ENCODE measurements at regions not wholly inside any gene's neighbourhood (a gene's known extent, or its start where the extent isn't known, plus 50 kb on each side); places are given as distances from the start of the nearest gene placed in this dataset.

DNA sequence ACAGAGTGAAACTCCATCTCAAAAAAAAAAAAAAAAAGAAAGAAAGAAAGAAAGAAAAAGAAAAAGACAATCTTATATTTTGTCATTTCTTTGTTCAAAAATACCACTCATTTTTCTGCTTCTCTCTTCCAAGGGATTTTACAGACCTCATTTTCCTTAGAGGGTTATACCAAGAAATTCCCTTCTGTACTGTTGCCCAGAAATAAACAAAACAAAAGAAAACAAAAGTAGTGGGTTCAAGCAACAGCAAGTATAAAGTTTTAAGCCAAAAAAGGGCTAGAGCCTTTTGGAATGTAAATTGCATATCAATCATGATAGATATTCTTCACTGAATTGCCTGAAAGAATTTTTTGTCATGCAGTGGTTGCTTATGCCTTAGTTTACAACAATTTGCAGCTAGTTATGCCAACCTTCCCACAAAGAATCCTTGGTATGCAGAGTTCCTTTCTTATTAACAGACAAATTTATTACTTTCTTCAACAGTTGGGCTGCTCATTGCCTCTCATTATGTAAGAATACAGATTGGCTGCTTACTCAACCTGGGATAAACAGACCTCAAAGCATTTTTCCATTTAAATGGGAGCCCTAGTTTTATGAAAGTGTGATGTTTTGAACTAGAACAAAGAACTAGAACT lies 129.1 kb upstream of the PPFIA2 start:
- no peak overlapping the region for H3K4me3 ChIP-seq (ENCODE audit: insufficient read depth, low read length)
- no peaks in the 10 kb centered on the region for H3K36me3 ChIP-seq (ENCODE audit: insufficient read depth, low read length)
- H2AFZ ChIP-seq (ENCODE audit: low read length): no peak overlapping the region
- H3K9me3 ChIP-seq (ENCODE audit: low read depth, low read length): no peaks in the 10 kb centered on the region
- no peak for DNase-seq (ENCODE audit: insufficient read length, low spot score, missing footprints)
- no peak overlapping the region for H3K4me2 ChIP-seq (ENCODE audit: insufficient read depth, low read length)
- H3K27ac ChIP-seq (ENCODE audit: low read depth, low read length): no peak overlapping the region
- no peaks in the 10 kb centered on the region for H3K4me1 ChIP-seq (ENCODE audit: insufficient read depth, low read length)
- TF ChIP-seq, protein P1, sequence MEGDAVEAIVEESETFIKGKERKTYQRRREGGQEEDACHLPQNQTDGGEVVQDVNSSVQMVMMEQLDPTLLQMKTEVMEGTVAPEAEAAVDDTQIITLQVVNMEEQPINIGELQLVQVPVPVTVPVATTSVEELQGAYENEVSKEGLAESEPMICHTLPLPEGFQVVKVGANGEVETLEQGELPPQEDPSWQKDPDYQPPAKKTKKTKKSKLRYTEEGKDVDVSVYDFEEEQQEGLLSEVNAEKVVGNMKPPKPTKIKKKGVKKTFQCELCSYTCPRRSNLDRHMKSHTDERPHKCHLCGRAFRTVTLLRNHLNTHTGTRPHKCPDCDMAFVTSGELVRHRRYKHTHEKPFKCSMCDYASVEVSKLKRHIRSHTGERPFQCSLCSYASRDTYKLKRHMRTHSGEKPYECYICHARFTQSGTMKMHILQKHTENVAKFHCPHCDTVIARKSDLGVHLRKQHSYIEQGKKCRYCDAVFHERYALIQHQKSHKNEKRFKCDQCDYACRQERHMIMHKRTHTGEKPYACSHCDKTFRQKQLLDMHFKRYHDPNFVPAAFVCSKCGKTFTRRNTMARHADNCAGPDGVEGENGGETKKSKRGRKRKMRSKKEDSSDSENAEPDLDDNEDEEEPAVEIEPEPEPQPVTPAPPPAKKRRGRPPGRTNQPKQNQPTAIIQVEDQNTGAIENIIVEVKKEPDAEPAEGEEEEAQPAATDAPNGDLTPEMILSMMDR (IDR thresholded peaks at IDR 0.05; ENCODE audit: extremely low read depth, low read depth, low read length): no peak
- H3K27me3 ChIP-seq (ENCODE audit: insufficient read depth, low read length): no peaks in the 10 kb centered on the region
- no peaks in the 10 kb centered on the region for H4K20me1 ChIP-seq (ENCODE audit: insufficient read depth, low read length)
- no peaks in the 10 kb centered on the region for H3K79me2 ChIP-seq (ENCODE audit: insufficient read depth, low read length)

DNA sequence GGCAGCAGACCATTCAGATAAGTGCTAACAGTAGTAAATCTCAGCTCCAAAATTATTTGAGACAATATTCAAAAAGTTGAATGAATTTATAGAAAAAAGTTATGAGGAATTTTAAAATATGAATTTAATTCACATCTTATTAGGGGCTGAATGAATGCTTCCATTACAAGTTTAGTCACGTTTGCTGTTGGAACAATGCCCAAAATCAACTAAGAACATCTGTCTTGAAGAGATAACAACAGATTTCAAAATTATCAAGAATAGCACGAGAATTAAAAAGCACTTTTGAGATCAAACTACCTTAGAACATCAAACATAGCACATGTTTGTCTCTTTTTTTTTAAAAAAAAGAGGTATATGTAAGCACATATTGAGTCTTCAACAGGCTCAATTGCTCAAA lies 115.4 kb upstream of the PPFIA2 start:
- Histone ChIP-seq H3K27me3 (ENCODE audit: insufficient read depth, low read length) (no peaks in the 10 kb centered on the region), H3K4me1 (ENCODE audit: insufficient read depth, low read length) (no peaks in the 10 kb centered on the region), H3K27ac (ENCODE audit: low read depth, low read length) (no peak overlapping the region), H3K36me3 (ENCODE audit: insufficient read depth, low read length) (no peaks in the 10 kb centered on the region), H3K9me3 (ENCODE audit: low read depth, low read length) (no peaks in the 10 kb centered on the region), H4K20me1 (ENCODE audit: insufficient read depth, low read length) (no peaks in the 10 kb centered on the region), H3K4me3 (ENCODE audit: insufficient read depth, low read length) (no peak overlapping the region), H3K4me2 (ENCODE audit: insufficient read depth, low read length) (no peak overlapping the region), H3K79me2 (ENCODE audit: insufficient read depth, low read length) (no peaks in the 10 kb centered on the region), H2AFZ (ENCODE audit: low read length) (no peak overlapping the region)
- no peak for DNase-seq (ENCODE audit: insufficient read length, low spot score, missing footprints)
- TF ChIP-seq, protein P1 (IDR thresholded peaks at IDR 0.05; ENCODE audit: extremely low read depth, low read depth, low read length): no peak

DNA sequence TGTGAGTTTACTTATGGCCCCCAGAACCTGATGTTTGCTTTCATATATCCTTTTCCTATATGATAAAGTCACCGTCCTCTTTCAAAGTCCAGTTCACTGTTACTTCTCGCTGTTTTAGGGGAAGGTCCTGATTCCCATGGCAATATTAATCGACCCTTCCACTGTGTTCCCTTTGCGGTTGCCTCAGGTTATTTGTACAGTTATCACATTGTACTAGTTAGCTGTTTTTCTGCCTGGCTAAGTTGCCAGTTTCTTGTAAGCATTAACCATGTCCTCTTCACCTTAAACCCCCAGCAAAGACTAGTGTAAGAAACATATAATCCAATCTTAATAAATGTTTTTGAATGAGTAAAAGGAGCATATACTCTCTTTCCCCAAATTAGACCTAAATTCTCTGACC lies 115.0 kb upstream of the PPFIA2 start:
- no peak for DNase-seq (ENCODE audit: insufficient read length, low spot score, missing footprints)
- no peak overlapping the region for H3K27ac ChIP-seq (ENCODE audit: low read depth, low read length)
- H3K4me2 ChIP-seq (ENCODE audit: insufficient read depth, low read length): no peak overlapping the region
- H3K36me3 ChIP-seq (ENCODE audit: insufficient read depth, low read length): no peaks in the 10 kb centered on the region
- no peaks in the 10 kb centered on the region for H3K9me3 ChIP-seq (ENCODE audit: low read depth, low read length)
- H3K4me3 ChIP-seq (ENCODE audit: insufficient read depth, low read length): no peak overlapping the region
- no peaks in the 10 kb centered on the region for H3K4me1 ChIP-seq (ENCODE audit: insufficient read depth, low read length)
- no peaks in the 10 kb centered on the region for H3K79me2 ChIP-seq (ENCODE audit: insufficient read depth, low read length)
- H2AFZ ChIP-seq (ENCODE audit: low read length): no peak overlapping the region
- no peaks in the 10 kb centered on the region for H3K27me3 ChIP-seq (ENCODE audit: insufficient read depth, low read length)
- H4K20me1 ChIP-seq (ENCODE audit: insufficient read depth, low read length): no peaks in the 10 kb centered on the region
- TF ChIP-seq, protein P1 (IDR thresholded peaks at IDR 0.05; ENCODE audit: extremely low read depth, low read depth, low read length): no peak

DNA sequence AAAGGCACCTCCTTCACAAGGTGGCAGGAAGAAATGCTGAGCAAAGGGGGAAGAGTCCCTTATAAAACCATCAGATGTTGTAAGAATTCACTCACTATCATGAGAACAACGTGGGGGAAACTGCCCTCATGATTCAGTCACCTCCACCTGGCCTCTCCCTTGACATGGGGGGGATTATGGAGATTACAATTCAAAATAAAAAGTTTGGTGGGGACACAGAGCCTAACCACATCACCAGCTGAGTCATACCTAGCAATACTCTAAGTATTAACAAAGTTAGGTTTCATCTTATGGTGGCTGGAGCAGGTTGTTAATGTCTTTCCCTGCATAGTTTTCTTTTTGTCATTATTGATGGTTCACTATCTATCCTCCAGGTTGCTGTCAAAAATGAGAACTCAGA lies 113.2 kb upstream of the PPFIA2 start:
- H3K4me3 ChIP-seq (ENCODE audit: insufficient read depth, low read length): no peak overlapping the region
- DNase-seq (ENCODE audit: insufficient read length, low spot score, missing footprints): no peak
- TF ChIP-seq, protein P1 (IDR thresholded peaks at IDR 0.05; ENCODE audit: extremely low read depth, low read depth, low read length): no peak
- H3K4me1 ChIP-seq (ENCODE audit: insufficient read depth, low read length): no peaks in the 10 kb centered on the region
- no peak overlapping the region for H2AFZ ChIP-seq (ENCODE audit: low read length)
- H3K36me3 ChIP-seq (ENCODE audit: insufficient read depth, low read length): no peaks in the 10 kb centered on the region
- no peaks in the 10 kb centered on the region for H4K20me1 ChIP-seq (ENCODE audit: insufficient read depth, low read length)
- H3K79me2 ChIP-seq (ENCODE audit: insufficient read depth, low read length): no peaks in the 10 kb centered on the region
- no peak overlapping the region for H3K4me2 ChIP-seq (ENCODE audit: insufficient read depth, low read length)
- no peaks in the 10 kb centered on the region for H3K27me3 ChIP-seq (ENCODE audit: insufficient read depth, low read length)
- H3K27ac ChIP-seq (ENCODE audit: low read depth, low read length): no peak overlapping the region
- H3K9me3 ChIP-seq (ENCODE audit: low read depth, low read length): no peaks in the 10 kb centered on the region

Data from osteoblast (primary cell).